ENCODE measurements at regions not wholly inside any gene's neighbourhood (a gene's known extent, or its start where the extent isn't known, plus 50 kb on each side); places are given as distances from the start of the nearest gene placed in this dataset.
"Not testable (repeated sequence)": the region's sequence is repeated elsewhere in the genome, so short reads cannot be mapped to it uniquely, and the experiment has no call there.

- TF ChIP-seq CTCF (IDR thresholded peaks at IDR 0.05; ENCODE audit: partially characterized antibody, unreplicated experiment), result no peak
- H3K4me3 Mint-ChIP-seq (ENCODE audit: unreplicated experiment), result peak overlapping the region; percentile 64
- H3K27ac Mint-ChIP-seq (ENCODE audit: unreplicated experiment), result peak overlapping the region; percentile 85
- peaks cover 25% of the 10 kb centered on the region for H3K4me1 Mint-ChIP-seq (ENCODE audit: low read depth, unreplicated experiment)
- H3K36me3 Mint-ChIP-seq (ENCODE audit: unreplicated experiment), result peaks cover 20% of the 10 kb centered on the region
- H3K9me3 Mint-ChIP-seq (ENCODE audit: unreplicated experiment), result peaks cover 16% of the 10 kb centered on the region
- peaks cover 10% of the 10 kb centered on the region for H3K27me3 Mint-ChIP-seq (ENCODE audit: unreplicated experiment)
- peak; percentile 26 for DNase-seq
These were observed 106.7 kb upstream of the CCT8L2 start for GRCh38 chr22:16699326-16699725.

DNA sequence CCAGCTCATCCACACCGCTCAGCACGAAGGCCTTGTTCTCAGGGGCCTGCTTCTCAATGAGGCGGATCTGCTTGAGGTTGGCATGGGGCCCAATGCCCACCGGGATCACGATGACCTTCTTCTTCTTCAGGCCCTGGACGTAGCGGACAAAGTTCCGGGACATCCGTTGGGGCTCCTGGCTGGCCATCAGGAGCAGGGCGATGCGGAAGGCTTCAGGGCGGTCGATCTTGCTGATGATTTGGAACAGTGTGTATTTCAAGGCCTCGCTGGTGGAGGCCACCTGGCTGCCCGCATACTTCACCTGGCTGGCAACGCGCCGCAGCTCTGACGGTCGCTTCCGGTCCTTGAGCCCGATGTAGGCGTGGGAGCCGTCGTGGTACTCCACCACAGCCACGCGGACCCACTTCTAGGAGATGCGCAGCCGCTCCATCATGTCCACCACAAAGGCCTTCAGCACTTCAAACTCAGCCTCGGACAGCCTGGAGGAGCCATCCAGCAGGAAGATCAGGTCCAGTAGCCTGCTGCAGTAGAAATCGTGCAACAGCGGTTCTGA lies 105.0 kb upstream of the CCT8L2 start:
- H3K27ac Mint-ChIP-seq (ENCODE audit: unreplicated experiment); H3K4me3 Mint-ChIP-seq (ENCODE audit: unreplicated experiment); DNase-seq: not testable (repeated sequence)
- Mint-ChIP-seq H3K4me1 (ENCODE audit: low read depth, unreplicated experiment) (peaks cover 22% of the 10 kb centered on the region), H3K9me3 (ENCODE audit: unreplicated experiment) (peaks cover 17% of the 10 kb centered on the region), H3K27me3 (ENCODE audit: unreplicated experiment) (peaks cover 10% of the 10 kb centered on the region), H3K36me3 (ENCODE audit: unreplicated experiment) (peaks cover 21% of the 10 kb centered on the region)

DNA sequence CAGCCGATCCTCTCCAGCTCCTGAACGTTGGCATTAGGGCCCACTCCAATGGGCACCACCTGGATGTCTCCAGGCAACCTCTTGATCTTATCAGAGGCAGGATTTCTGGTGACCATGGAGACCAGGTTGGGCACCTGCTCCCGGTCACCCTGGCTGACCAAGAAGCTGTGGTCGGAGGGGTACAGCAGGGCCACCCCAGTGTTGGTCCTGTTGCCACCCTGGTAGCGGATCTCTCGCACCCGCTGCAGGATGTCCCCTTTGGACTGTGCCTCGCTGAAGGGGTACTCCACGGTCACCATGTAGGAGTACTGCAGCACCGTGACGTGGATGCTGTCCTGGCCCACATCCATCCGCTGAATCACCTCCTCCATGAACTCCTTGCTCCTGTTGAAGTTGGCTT lies 104.3 kb upstream of the CCT8L2 start:
- Mint-ChIP-seq H3K36me3 (ENCODE audit: unreplicated experiment) (peaks cover 26% of the 10 kb centered on the region), H3K4me1 (ENCODE audit: low read depth, unreplicated experiment) (peaks cover 20% of the 10 kb centered on the region), H3K9me3 (ENCODE audit: unreplicated experiment) (peaks cover 17% of the 10 kb centered on the region), H3K27me3 (ENCODE audit: unreplicated experiment) (peaks cover 10% of the 10 kb centered on the region)
- H3K27ac Mint-ChIP-seq (ENCODE audit: unreplicated experiment); H3K4me3 Mint-ChIP-seq (ENCODE audit: unreplicated experiment); DNase-seq: not testable (repeated sequence)

DNA sequence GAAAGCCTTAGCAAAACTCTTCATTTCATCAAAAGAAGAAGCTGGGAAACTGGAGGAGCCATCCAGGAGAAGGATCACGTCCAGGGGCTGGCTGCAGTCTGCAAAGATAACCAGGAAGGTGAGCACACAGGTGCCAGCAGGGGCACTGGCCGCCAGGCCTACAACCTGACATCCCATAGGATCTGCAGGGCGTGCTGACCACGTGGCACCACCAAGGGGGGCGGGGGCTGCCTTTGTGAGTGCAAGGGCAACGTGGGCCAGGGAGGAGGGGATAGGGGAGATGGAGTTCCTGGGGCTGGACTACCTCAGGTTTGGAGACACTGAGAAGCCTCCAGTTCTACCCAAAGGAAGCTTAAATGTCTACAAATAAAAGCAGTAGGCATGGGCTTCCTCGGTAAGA lies 102.7 kb upstream of the CCT8L2 start:
- Mint-ChIP-seq H3K36me3 (ENCODE audit: unreplicated experiment) (peaks cover 26% of the 10 kb centered on the region), H3K4me1 (ENCODE audit: low read depth, unreplicated experiment) (peaks cover 16% of the 10 kb centered on the region), H3K4me3 (ENCODE audit: unreplicated experiment) (no peak overlapping the region), H3K27ac (ENCODE audit: unreplicated experiment) (no peak overlapping the region), H3K9me3 (ENCODE audit: unreplicated experiment) (peaks cover 17% of the 10 kb centered on the region), H3K27me3 (ENCODE audit: unreplicated experiment) (peaks cover 10% of the 10 kb centered on the region)
- TF ChIP-seq CTCF (IDR thresholded peaks at IDR 0.05; ENCODE audit: partially characterized antibody, unreplicated experiment), result no peak
- no peak for DNase-seq

- Mint-ChIP-seq H3K36me3 (ENCODE audit: unreplicated experiment) (peaks cover 26% of the 10 kb centered on the region), H3K9me3 (ENCODE audit: unreplicated experiment) (peaks cover 14% of the 10 kb centered on the region)
- not testable (repeated sequence) for H3K27me3 Mint-ChIP-seq (ENCODE audit: unreplicated experiment); H3K4me3 Mint-ChIP-seq (ENCODE audit: unreplicated experiment); H3K4me1 Mint-ChIP-seq (ENCODE audit: low read depth, unreplicated experiment); H3K27ac Mint-ChIP-seq (ENCODE audit: unreplicated experiment); DNase-seq
These were observed 101.1 kb upstream of the CCT8L2 start for GRCh38 chr22:16693747-16694146.

DNA sequence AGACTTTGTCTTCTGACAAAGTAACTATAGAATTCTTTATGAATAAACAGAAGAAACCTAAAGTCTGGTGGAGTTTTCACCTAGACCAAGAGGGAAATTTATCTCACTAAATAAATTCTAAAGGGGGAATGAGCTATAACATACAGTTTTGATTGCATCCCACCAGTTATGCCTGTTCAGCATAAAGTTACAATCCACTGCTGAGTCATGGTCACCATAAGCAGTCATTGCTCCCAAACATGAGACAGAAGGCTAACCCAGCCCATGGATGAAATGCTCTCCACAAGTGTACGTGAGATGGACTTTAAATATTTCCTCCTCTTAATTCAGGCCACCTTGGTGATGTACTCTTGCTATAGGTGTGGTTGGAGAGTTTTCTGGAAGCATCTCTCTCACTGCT lies 96.7 kb upstream of the CCT8L2 start:
- not testable (repeated sequence) for DNase-seq; H3K4me3 Mint-ChIP-seq (ENCODE audit: unreplicated experiment); H3K9me3 Mint-ChIP-seq (ENCODE audit: unreplicated experiment); H3K36me3 Mint-ChIP-seq (ENCODE audit: unreplicated experiment); H3K27me3 Mint-ChIP-seq (ENCODE audit: unreplicated experiment); H3K4me1 Mint-ChIP-seq (ENCODE audit: low read depth, unreplicated experiment); H3K27ac Mint-ChIP-seq (ENCODE audit: unreplicated experiment)

- not testable (repeated sequence) for H3K4me3 Mint-ChIP-seq (ENCODE audit: unreplicated experiment); H3K36me3 Mint-ChIP-seq (ENCODE audit: unreplicated experiment); H3K27me3 Mint-ChIP-seq (ENCODE audit: unreplicated experiment); H3K4me1 Mint-ChIP-seq (ENCODE audit: low read depth, unreplicated experiment); H3K27ac Mint-ChIP-seq (ENCODE audit: unreplicated experiment); H3K9me3 Mint-ChIP-seq (ENCODE audit: unreplicated experiment); DNase-seq
These were observed 88.7 kb upstream of the CCT8L2 start for GRCh38 chr22:16681290-16681689.
